Tongue (tissue), 1 donor: ENCODE measurements at regions not wholly inside any gene's neighbourhood (a gene's known extent, or its start where the extent isn't known, plus 50 kb on each side); places are given as distances from the start of the nearest gene placed in this dataset.
A peak's percentile ranks its signal among the peaks of the same experiment; 100 is the strongest.
"Not testable (repeated sequence)": the region's sequence is repeated elsewhere in the genome, so short reads cannot be mapped to it uniquely, and the experiment has no call there.

Source experiments
- DNase-seq: peaks from one replicate; pipeline ENCODE4 v3.0.0-alpha.2; 2015

GRCh38 chr4:86481440-86481839 is 112.7 kb upstream of the PTPN13 start:
- peak; percentile 27 for DNase-seq

DNA sequence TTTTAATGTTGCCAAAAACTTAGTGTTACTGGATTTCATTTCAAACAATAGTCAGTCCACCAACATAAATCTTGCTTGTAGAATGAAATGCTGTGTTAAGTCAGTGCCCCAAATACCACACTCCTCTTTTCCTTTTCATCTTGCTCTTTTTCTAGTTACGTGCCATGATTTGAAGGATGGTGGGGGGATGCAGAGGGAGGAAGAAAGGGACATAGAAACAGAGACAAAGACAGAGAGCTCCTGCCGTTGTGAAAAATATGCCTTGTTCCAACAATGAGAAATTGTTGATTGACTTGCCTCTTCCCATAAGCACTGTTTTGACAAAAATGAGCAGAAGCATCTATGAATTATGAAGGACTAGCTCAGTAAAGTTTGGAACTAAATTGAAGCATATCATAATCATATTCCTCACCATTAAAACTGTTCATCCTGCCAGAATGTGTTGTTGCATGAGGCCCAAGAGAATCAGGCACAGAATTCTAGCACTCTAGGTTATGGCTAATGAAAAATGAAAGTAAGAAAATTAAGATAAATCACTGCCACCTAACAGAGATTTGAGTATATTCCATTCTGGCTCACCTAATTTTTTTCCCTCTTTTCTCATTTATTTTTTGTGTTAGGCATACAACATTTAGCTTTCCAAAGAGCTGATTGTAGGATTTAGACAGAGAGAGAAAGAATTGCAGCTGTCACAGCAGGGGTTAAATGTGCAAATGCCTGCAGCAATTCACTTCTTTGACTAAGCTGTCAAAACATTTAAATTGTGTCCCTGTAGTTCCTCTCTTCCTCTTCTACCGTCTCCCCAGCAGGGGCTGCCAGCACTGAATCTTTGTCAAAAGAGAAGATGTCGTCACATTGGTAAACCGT is 111.6 kb upstream of the PTPN13 start:
- peak; percentile 34 for DNase-seq

GRCh38 chr4:86483173-86483490 is 111.0 kb upstream of the PTPN13 start:
- no peak for DNase-seq

DNA sequence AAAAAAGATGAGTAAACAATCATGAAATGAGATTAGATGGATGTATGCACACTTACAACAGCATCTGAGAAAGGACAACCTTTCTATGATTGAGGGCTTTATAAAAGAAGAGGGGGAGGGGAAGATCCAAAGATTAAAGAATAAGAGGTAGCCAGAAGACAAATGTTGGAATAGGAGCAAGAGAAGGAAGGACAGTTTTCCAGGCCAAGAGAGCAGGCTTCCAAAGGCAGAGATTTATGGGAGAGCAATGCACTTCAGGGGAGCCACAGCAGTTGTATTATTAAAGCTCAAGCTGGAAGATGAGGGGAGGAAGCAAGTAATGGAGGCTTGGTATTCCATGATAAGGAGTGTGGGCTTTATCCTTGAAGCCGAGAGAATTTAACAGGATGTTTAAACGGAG is 110.3 kb upstream of the PTPN13 start:
- no peak for DNase-seq

GRCh38 chr4:86484241-86484640 is 109.9 kb upstream of the PTPN13 start:
- no peak for DNase-seq

DNA sequence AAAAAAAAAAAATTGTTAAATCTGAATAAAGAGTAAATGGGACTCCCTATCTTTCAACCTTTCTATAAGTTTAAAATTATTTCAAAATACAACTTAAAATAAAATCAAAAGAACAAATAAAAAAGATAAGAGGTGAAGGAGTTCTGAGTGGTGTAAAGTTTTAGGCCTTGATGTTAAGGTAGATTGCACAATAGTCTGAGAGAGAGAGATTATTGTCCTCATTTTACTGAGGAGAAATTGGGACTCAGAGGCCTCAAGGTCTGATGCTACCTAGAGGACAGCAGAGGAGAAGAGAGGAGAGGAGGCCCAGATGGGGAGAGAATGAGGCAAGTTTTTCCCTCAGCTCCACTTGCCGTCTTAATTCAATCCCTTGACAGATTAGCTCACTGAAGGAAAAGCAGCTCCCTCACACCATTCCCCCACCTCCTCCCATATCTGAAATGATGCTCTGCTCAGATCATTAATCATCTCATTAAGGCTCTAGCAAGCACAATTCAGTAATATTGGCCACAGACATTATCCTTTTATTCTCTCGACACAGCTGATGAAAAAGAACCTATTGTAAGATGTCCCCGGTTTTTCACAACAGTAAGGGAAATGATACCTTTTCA is 106.3 kb upstream of the PTPN13 start:
- DNase-seq, result no peak

- no peak for DNase-seq
These were observed 100.7 kb upstream of the PTPN13 start for GRCh38 chr4:86493460-86493859.

DNA sequence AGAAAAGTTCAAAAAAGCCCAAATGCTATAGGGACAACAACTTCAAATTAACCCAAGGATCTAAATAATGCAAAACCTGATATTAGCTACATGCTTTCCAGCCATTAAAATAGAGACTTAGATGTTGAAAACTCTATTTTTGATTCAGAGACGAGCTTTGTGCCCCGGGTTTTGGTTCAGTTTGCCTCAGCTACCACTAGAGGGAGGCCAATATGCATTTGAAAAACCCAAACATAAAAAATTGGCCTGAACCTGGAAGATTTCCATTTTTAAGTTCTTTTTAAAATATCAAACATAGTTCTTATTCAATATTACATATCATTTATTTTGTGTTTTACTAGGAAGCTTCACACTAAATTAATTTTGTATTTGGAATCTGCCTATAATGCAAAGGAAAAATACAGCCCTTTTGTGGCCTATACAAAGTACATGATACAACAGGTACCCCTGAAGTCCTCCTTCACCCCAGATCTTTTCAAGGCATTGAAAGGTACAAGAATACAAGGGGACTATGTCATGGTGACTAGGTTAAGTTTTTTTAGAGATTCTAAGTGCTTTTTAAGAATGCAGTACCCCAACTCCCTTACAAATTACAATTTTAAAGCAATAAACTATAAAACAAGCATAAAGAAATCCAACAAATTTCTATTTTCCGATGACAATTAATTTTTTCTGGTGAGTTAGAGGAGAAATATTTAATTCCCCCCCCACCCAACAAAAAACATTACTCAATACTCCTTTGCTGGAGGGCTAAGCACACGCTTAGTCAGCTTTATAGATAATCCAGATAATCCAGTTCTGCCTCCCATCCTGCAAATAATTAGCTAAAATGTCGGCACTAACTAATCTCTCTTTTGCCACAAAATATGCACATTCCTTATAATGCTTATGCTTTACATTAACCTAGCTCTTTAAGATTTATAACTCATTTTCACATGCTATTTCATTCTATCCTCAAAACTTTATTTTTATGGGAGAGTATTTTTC is 97.7 kb upstream of the PTPN13 start:
- peak; percentile 74 for DNase-seq

- DNase-seq, result peak; percentile 86
These were observed 97.0 kb upstream of the PTPN13 start for GRCh38 chr4:86497131-86497530.

DNA sequence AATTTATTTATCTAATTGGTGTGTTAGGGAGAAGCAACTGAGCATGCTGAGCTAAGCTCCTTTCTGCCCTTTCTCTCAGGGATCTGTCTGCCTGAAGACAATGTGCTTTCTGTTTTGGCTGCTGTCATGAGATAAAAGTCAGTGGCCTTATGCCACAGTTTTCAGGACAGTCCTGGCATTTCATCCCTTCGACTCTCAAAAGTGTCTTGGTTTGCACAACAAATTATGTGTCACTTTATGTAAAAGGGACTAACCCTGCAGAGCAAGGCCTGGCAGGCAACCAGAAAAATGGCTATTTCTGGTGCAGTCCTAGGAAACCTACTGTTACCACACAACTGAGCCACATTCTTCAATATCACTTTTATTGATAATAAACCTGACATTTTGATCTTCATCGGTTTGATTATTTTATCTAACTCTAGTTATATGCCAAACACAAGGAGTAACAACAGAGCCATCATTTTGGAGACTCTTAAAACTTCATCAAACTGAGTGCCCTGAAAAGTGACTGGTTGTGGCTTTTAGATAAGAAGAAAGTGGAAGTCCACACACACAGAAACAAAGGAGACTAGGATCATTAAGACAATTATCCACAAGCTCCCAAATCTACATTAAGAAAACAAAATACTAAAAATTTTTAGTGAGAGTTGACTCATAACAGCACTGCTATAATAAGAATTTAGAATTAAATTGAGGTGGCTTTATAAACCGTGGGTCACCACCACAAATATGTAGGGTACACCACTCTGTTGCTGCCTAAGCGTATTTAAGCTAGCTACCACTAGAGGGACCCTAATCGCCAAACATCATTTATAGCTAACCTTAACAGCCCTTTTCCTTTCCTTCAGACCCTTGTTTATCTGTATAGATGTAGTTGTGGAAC is 95.9 kb upstream of the PTPN13 start:
- peak; percentile 71 for DNase-seq

DNA sequence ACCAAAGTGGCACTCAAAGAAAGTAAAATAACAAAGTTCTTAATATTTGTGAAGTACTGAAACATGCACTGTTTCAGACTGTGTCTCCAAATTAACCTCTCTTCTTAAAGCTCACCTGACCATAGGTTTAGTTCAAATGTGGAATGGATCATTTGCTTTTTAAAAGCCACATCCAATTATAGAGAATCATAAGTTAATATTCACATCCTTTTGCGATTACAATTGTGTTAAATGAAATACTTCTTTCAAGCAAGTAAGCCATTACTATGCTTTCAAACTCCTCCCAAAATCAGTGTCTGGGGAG is 95.3 kb upstream of the PTPN13 start:
- DNase-seq, result no peak

DNA sequence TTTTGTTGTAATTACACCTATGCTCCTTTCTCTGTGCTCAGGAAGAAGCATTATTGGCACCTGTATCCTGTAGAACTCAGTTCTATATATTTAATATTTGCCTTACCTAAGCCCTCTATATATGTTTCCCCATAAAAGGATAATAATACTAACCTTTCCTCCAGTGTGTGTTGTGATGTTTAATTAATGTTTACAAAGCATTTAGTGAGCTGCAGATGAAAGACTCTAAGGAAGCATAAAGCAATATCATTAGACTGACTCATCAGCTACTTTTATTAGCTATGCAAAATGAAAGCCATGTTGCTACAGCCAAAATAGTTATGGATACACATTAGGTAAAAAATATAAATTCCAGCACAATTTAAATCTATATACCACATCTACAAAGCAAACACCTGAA is 93.6 kb upstream of the PTPN13 start:
- no peak for DNase-seq

DNA sequence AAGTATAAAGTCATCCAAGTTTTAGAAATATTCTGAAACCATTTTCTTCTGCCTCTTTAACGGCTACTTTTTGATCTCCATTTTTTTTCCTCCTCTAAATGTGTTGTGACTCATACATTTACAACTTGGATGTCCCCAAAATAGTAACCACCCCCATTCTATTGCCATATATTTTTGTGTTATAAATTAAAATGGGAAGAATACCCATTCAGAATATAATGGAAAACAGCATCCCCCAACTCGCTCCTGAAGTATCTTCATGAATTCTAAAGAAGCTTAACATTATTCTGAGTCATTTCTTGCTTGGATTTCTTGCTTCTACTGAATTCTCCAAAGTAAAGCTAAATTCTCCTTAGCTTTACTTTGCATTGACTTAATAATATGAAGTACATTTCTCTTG is 92.0 kb upstream of the PTPN13 start:
- DNase-seq, result no peak

GRCh38 chr4:86506591-86506990 is 87.5 kb upstream of the PTPN13 start:
- DNase-seq, result no peak

DNA sequence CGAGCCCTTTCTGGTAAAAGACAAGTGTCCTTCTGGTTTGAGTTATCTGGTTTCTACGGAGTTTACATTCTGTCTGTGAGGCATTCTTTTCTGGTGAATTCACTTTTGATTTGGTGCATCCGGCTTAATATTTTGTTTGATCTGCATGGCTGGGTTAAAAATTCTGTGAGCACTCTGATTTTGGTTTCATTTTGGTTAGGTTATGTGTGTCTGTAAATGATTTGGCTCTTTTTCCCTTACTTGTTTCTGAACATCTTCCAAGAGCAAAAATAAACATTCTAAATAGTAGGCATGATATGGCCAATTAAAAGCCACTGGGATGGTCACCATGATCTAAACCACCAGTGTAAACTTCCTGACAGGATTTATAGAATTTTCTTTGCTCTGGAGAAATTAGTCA is 85.7 kb upstream of the PTPN13 start:
- peak; percentile 21 for DNase-seq

- DNase-seq, result no peak
These were observed 82.5 kb upstream of the PTPN13 start for GRCh38 chr4:86511590-86511989.

- no peak for DNase-seq
These were observed 81.5 kb upstream of the PTPN13 start for GRCh38 chr4:86512631-86513030.

- DNase-seq, result not testable (repeated sequence)
These were observed 78.2 kb upstream of the PTPN13 start for GRCh38 chr4:86515963-86516362.

DNA sequence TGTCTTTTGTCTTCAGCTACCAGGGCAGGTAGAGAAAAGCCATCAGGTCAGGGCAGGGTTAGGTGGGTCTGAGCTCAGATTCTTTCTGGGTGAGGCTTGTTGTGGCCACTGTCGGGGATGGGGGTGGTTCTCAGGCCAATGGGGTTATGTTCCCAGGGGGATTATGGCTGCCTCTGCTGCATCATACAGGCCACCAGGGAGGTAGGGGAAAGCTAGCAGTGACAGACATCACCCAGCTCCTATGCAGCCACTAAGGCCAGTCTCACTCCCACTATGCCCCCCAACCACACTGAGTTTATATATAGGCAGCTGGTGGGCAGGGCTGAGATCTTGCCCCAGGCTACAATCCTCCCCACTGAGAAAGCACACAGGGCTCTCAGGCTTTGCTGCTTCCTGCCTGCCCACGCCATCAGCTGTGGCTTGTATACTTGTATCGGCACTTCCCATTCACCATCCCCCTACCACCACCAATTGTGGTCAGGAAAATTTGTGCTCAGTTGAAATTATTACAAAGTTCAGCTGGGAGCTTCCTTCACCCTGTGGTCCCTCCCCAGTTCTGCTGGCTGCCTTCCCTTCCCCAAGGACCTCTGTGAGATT is 72.6 kb upstream of the PTPN13 start:
- DNase-seq, result no peak

- no peak for DNase-seq
These were observed 71.8 kb upstream of the PTPN13 start for GRCh38 chr4:86522349-86522748.

DNA sequence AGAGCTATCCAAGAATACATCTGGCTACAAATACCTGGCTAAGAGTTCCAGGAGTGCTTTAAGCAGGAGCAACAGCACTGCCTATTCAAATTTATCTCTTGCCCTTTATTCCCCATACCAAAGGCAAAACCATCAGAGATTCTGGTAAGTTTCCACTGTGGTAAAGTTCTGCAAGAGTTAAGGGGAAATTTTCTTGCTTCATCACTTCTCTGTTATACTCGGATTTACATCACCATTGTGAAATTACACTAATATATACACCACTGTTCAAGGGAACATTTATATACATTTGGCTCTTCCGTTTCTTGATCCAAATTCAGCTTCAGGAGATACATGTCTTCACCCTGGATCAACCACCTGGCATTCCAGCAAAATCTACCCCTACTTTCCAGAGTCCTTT is 70.8 kb upstream of the PTPN13 start:
- no peak for DNase-seq

DNA sequence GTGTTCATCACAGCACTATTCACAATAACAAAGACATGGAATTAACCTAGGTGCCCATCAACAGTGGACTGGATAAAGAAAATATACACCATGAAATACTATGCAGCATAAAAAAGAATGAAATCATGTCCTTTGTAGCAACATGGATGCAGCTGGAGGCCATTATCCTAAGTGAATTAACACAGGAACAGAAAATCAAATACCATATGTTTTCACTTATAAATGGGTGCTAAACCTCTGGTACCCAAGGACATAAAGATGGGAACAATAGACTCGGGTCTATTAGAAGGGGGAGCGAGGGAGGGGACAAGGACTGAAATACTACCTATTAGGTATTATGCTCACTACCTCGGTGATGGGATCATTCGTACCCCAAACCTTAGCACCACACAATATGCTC is 66.4 kb upstream of the PTPN13 start:
- not testable (repeated sequence) for DNase-seq
